IPS-NIHi7 (cell line): ENCODE measurements at regions not wholly inside any gene's neighbourhood (a gene's known extent, or its start where the extent isn't known, plus 50 kb on each side); places are given as distances from the start of the nearest gene placed in this dataset.

ENCODE experiments used
- DNase-seq: peaks from one replicate; pipeline ENCODE4 v3.0.0; 2012; ENCODE audit warnings: mixed read lengths; ENCODE audit errors: extremely low spot score

GRCh38 chr5:74426506-74426905 is 214.0 kb downstream of the ENC1 start:
- no peak for DNase-seq

- no peak for DNase-seq
These were observed 216.2 kb downstream of the ENC1 start for GRCh38 chr5:74424162-74424868.

DNA sequence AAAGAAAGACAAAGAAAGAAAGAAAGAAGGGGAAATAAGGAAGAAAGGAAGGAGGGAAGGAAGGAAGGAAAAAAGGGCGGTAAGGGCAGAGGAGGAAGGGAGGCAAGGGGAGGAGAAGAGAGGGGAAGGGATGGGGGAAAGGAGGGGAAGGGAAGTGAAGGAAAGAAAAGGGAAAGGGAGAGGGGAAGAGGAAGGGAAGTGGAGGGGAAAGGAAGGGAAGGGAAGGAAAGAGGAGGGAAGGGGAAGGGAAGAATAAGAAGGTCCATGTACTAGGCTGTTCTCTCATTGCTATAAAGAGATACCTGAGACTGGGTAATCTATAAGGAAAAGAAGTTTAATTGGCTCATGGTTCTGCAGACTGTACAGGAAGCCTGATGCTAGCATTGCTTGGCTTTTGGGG is 217.1 kb downstream of the ENC1 start:
- DNase-seq = no peak

GRCh38 chr5:74422671-74423070 is 217.9 kb downstream of the ENC1 start:
- DNase-seq = no peak

DNA sequence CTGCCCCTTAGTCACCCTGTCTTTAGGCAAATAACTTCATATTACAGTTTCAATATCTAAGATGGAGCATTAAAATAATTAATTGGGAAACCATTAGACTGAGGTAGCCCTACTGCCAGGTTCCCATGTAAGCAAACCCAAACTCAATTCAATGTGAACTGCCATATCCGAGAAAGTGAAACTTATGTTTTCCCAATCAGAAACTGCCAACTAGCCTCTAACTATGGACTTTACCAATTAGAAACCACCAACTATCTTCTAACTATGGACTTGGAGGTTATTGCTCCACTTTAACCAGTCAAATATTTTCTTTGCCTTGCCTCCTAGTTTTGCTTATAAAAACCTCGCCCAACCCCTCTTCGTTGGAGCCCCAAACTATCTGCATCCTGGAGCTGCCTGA is 218.5 kb downstream of the ENC1 start:
- no peak for DNase-seq

- DNase-seq = no peak
These were observed 219.2 kb downstream of the ENC1 start for GRCh38 chr5:74421377-74421776.

GRCh38 chr5:74420947-74421346 is 219.6 kb downstream of the ENC1 start:
- DNase-seq = no peak

DNA sequence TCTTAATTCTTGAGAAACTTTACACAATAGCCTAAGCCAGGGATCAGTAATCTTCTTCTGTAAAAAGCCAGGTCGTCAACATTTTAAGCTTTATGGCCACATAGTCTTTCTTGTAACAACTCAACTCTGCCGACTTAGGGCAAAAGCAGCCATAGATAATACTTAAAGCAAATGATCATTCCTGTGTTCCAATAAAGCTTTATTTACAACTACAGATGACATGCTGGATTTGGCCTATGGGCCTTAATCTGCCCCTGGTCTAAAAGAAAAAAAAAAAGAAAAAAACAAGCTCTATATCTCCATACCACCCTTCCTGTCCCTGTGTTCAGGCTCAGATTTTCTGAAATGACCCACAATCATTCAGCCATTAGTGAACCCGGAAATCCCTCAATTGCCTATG is 220.3 kb downstream of the ENC1 start:
- no peak for DNase-seq

DNA sequence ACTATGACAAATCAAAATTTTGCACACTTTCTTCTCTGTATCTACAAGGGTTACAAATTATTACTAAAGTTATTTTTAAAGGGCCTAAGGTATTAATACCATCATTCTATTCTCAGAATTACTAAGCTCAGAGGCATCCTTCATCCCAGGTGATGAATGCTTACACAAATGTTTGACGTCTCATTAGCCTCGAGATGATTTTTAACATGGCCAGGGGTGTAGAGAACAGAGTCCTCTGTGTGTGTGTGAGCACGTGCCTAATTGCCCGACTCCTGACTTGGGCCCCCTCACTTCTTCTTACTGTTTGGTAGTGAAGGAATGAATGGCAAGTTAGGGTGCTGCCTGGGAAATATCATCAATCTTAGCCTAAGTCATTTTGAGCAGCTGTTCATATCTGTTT is 221.1 kb downstream of the ENC1 start:
- DNase-seq = no peak

- DNase-seq = no peak
These were observed 221.8 kb downstream of the ENC1 start for GRCh38 chr5:74418709-74419108.

- no peak for DNase-seq
These were observed 222.3 kb downstream of the ENC1 start for GRCh38 chr5:74418261-74418660.

DNA sequence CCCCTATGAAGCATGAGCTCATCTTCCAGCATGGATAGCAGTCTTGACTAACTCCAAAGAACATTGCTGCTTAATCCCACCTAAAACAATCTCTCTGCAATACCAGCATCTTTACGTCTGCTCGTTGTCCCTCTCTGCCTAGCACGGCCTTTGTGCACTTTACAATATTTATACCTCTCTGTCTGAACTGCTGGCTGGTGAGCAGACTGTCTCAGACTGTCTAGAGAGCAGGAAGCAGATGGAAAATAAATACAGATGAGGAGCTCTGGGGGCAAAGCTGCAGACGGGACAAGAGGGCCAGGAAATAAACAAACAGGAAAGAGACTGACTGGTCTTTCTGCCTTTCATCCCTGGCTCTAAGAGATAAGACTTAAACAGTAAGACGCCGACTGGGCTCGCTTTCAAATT is 224.8 kb downstream of the ENC1 start:
- no peak for DNase-seq

DNA sequence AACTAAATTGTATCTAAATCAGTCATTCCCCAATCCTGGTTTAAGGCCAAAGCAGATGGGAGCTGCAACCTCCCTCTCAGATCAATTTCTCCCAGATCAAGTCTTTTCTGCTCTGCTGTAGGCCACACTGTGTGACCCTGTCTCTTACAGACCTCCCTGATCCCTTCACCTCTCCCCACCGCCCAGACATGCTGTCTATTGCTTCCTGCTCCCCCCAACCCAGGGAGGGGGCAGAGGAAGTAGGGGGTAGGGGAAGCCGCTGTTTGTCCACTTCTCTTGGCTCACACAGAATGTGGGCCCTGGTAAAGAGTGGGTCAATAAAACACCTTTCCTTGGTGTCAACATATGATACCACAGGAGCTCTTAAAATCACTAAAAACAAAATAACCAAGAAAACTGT is 226.3 kb downstream of the ENC1 start:
- no peak for DNase-seq

GRCh38 chr5:74413403-74414048 is 227.0 kb downstream of the ENC1 start:
- DNase-seq = no peak

DNA sequence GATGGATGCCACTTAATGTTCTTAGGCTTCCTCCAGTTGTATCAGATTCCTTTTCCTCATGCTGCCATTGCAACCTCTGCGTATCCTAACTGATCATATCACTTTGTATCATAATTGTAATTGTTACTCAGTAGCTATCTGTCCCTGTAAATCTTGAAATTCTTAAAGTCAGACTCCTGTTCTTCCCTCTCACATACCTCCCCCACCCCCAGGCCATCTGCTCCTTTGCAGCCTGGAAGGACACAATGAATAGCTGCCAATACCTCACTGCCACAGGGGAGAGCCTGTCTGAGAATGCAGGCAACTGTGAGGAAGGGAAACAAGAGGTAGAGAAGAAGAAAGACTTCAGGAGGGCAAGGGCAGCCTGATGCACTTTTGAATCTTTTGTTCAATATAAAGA is 228.5 kb downstream of the ENC1 start:
- peak; percentile 50 for DNase-seq

DNA sequence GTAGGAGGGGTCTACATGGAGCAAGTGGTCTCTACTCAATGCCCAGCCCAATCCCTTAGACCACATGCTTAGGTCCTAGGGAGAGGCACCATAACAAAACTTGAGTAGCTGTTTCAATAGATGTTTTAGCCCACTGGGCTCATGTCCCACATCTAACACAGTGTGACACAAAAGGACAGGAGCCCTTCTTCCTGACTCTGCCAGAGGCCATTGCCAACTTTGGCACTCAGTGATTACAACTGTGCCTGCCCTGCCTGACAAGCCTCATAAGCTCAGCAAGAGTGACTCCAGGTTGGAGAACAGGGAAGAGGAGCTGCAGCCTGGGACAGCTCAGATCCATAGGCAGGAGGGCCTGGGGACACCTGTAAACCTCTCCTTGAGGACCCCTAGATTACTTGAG is 230.8 kb downstream of the ENC1 start:
- no peak for DNase-seq

- DNase-seq = no peak
These were observed 231.3 kb downstream of the ENC1 start for GRCh38 chr5:74409166-74409706.

- no peak for DNase-seq
These were observed 232.1 kb downstream of the ENC1 start for GRCh38 chr5:74408150-74409043.

GRCh38 chr5:74407701-74408100 is 232.8 kb downstream of the ENC1 start:
- DNase-seq = no peak

DNA sequence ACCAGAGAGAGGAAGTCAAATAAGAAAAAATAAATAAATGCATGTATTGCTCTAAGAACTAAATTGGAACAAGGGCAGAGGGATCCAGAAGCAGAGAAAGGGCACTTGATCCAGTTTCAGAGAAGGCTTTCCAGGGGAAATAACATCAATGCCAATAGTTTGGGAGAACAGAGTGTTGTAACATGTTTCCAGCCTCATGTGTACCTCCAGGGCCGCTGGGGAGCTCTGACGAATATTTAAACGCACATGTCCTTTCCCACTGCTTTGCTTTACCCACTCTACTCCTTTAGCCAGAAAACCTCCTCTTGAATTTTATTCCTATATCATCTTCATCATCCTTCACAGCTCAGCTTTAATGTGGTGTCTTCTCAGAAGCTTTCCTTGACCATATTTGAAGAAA is 233.7 kb downstream of the ENC1 start:
- DNase-seq = no peak

- no peak for DNase-seq
These were observed 234.9 kb downstream of the ENC1 start for GRCh38 chr5:74405593-74405992.
